BLaER1 treated with 17β-estradiol and CSF1 and Interleukin-3, amounts not matched to agents 10 nM and 100 nM (cell line): ENCODE measurements at regions not wholly inside any gene's neighbourhood (a gene's known extent, or its start where the extent isn't known, plus 50 kb on each side); places are given as distances from the start of the nearest gene placed in this dataset.

Source experiments
- H3K27ac ChIP-seq, 11 experiments: shearing (Covaris generic); formaldehyde crosslinking; 2 replicates each; pipeline ENCODE4 v1.8.1; 2022
- H3K27me3 ChIP-seq, 11 experiments: shearing (Covaris generic); formaldehyde crosslinking; 2 replicates each; pipeline ENCODE4 v1.8.1; 2022
- H3K36me3 ChIP-seq, 11 experiments: shearing (Covaris generic); formaldehyde crosslinking; 2 replicates each; pipeline ENCODE4 v1.8.1; 2022
- H3K4me1 ChIP-seq, 10 experiments: shearing (Covaris generic); formaldehyde crosslinking; 2 replicates each; pipeline ENCODE4 v1.8.1; 2022
- H3K4me2 ChIP-seq, 11 experiments: shearing (Covaris generic); formaldehyde crosslinking; 2 replicates each; pipeline ENCODE4 v1.8.1; 2022
- H3K4me3 ChIP-seq, 10 experiments: shearing (Covaris generic); formaldehyde crosslinking; 2 replicates each; pipeline ENCODE4 v1.8.1; 2022
- H3K9ac ChIP-seq, 11 experiments: shearing (Covaris generic); formaldehyde crosslinking; 2 replicates each; pipeline ENCODE4 v1.8.1; 2022
- H3K9me3 ChIP-seq, 11 experiments: shearing (Covaris generic); formaldehyde crosslinking; replicated peaks in 1 of 11; 2 replicates each; pipeline ENCODE4 v1.8.1; 2022
- H4K20me1 ChIP-seq, 11 experiments: shearing (Covaris generic); formaldehyde crosslinking; 2 replicates each; pipeline ENCODE4 v1.8.1; 2022
- Cebpa-rat ChIP-seq, 11 experiments: shearing (Covaris generic); IDR thresholded peaks; 2 replicates each; pipeline ENCODE4 v1.8.1; 2022

- Histone ChIP-seq H3K4me1 (peaks cover 44 to 60% (median 48%) of the 10 kb centered on the region in 10 experiments), H3K36me3 (no peaks in the 10 kb centered on the region), H3K9me3 (no peaks in the 10 kb centered on the region), H3K27me3 (peaks cover 0 to 9% (median 0%) of the 10 kb centered on the region in 11 experiments; a peak in 4 of 22 replicates), H3K9ac (peak overlapping the region in 10 of 11 experiments; percentile 22 to 77 (median 64); a peak in 18 of 22 replicates), H3K4me2 (peak overlapping the region; percentile 84 to 96 (median 93)), H4K20me1 (no peaks in the 10 kb centered on the region), H3K4me3 (peak overlapping the region in 6 of 10 experiments; percentile 24 to 33 (median 30); a peak in 7 of 20 replicates), H3K27ac (peak overlapping the region in 10 of 11 experiments; percentile 36 to 85 (median 76); a peak in 19 of 22 replicates)
- TF ChIP-seq Cebpa-rat (IDR thresholded peaks at IDR 0.05): no peak
These were observed 191.4 kb downstream of the MTRR start for GRCh38 chr5:8060235-8060952.

- Histone ChIP-seq H3K4me2 (peak overlapping the region; percentile 84 to 96 (median 93)), H3K27me3 (peaks cover 0 to 9% (median 0%) of the 10 kb centered on the region in 11 experiments; a peak in 4 of 22 replicates), H3K4me3 (peak overlapping the region in 6 of 10 experiments; percentile 24 to 33 (median 30); a peak in 7 of 20 replicates)
These were observed 192.0 kb downstream of the MTRR start for GRCh38 chr5:8060953-8061429.

GRCh38 chr5:8062521-8062920, 193.6 kb downstream of the MTRR start:
- no peaks in the 10 kb centered on the region for H3K36me3 ChIP-seq
- TF ChIP-seq Cebpa-rat (IDR thresholded peaks at IDR 0.05): no peak
- H3K27ac ChIP-seq: no peak overlapping the region; a peak in 1 of 22 replicates
- no peaks in the 10 kb centered on the region for H4K20me1 ChIP-seq
- H3K27me3 ChIP-seq: peaks cover 0 to 9% (median 0%) of the 10 kb centered on the region in 11 experiments; a peak in 4 of 22 replicates
- H3K4me2 ChIP-seq: peak overlapping the region in 3 of 11 experiments; percentile 4 to 94 (median 93); a peak in 2 of 22 replicates
- H3K9ac ChIP-seq: no peak overlapping the region
- peaks cover 48 to 58% (median 50%) of the 10 kb centered on the region in 10 experiments for H3K4me1 ChIP-seq
- no peak overlapping the region for H3K4me3 ChIP-seq
- H3K9me3 ChIP-seq: peaks cover 0 to 5% (median 0%) of the 10 kb centered on the region in 11 experiments; a peak in 1 of 22 replicates

More at GRCh38 chr5:8060953-8061429, 192.0 kb downstream of the MTRR start:
- no peaks in the 10 kb centered on the region for H3K9me3 ChIP-seq
- no peaks in the 10 kb centered on the region for H4K20me1 ChIP-seq
- peak overlapping the region in 10 of 11 experiments; percentile 22 to 77 (median 64); a peak in 18 of 22 replicates for H3K9ac ChIP-seq
- H3K36me3 ChIP-seq: no peaks in the 10 kb centered on the region
- peak overlapping the region in 10 of 11 experiments; percentile 36 to 85 (median 76); a peak in 19 of 22 replicates for H3K27ac ChIP-seq
- peak in 5 of 11 experiments; percentile 51 to 81 (median 57); a peak in 9 of 22 replicates for TF ChIP-seq Cebpa-rat (IDR thresholded peaks at IDR 0.05)
- H3K4me1 ChIP-seq: peaks cover 44 to 60% (median 48%) of the 10 kb centered on the region in 10 experiments

- H4K20me1 ChIP-seq: no peaks in the 10 kb centered on the region
- H3K4me1 ChIP-seq: peaks cover 13 to 37% (median 28%) of the 10 kb centered on the region in 10 experiments
- no peaks in the 10 kb centered on the region for H3K27me3 ChIP-seq
- peak overlapping the region in 8 of 11 experiments; percentile 21 to 76 (median 56); a peak in 14 of 22 replicates for H3K27ac ChIP-seq
- peak overlapping the region; percentile 53 to 84 (median 73) for H3K4me2 ChIP-seq
- peak overlapping the region in 6 of 11 experiments; percentile 0 to 33 (median 26); a peak in 5 of 22 replicates for H3K9ac ChIP-seq
- TF ChIP-seq Cebpa-rat (IDR thresholded peaks at IDR 0.05): no peak
- H3K9me3 ChIP-seq: peaks cover 0 to 6% (median 0%) of the 10 kb centered on the region in 11 experiments; a peak in 2 of 22 replicates
- H3K4me3 ChIP-seq: no peak overlapping the region; a peak in 1 of 20 replicates
- no peaks in the 10 kb centered on the region for H3K36me3 ChIP-seq
These were observed 199.1 kb downstream of the MTRR start for GRCh38 chr5:8068078-8068477.

GRCh38 chr5:8070138-8070537, 201.2 kb downstream of the MTRR start:
- Histone ChIP-seq H4K20me1 (no peaks in the 10 kb centered on the region), H3K27ac (no peak overlapping the region), H3K9me3 (peaks cover 0 to 6% (median 0%) of the 10 kb centered on the region in 11 experiments; a peak in 2 of 22 replicates), H3K27me3 (no peaks in the 10 kb centered on the region), H3K4me3 (no peak overlapping the region), H3K4me1 (peaks cover 13 to 37% (median 28%) of the 10 kb centered on the region in 10 experiments), H3K9ac (no peak overlapping the region), H3K36me3 (no peaks in the 10 kb centered on the region), H3K4me2 (peak overlapping the region in 6 of 11 experiments; percentile 40 to 79 (median 50); a peak in 6 of 22 replicates)
- no peak for TF ChIP-seq Cebpa-rat (IDR thresholded peaks at IDR 0.05)

- Histone ChIP-seq H3K27ac (no peak overlapping the region), H3K4me2 (no peak overlapping the region), H3K4me3 (no peak overlapping the region), H4K20me1 (no peaks in the 10 kb centered on the region), H3K36me3 (no peaks in the 10 kb centered on the region), H3K27me3 (no peaks in the 10 kb centered on the region), H3K9me3 (peaks cover 0 to 3% (median 0%) of the 10 kb centered on the region in 11 experiments; a peak in 1 of 22 replicates), H3K4me1 (no peaks in the 10 kb centered on the region), H3K9ac (no peak overlapping the region)
- TF ChIP-seq Cebpa-rat (IDR thresholded peaks at IDR 0.05): no peak
These were observed 210.1 kb downstream of the MTRR start for GRCh38 chr5:8079056-8079455.

- H3K4me1 ChIP-seq: no peaks in the 10 kb centered on the region
- no peak overlapping the region for H3K27ac ChIP-seq
- H3K4me2 ChIP-seq: no peak overlapping the region
- H3K27me3 ChIP-seq: no peaks in the 10 kb centered on the region
- H3K4me3 ChIP-seq: no peak overlapping the region
- H3K36me3 ChIP-seq: no peaks in the 10 kb centered on the region
- peaks cover 0 to 3% (median 0%) of the 10 kb centered on the region in 11 experiments; a peak in 1 of 22 replicates for H3K9me3 ChIP-seq
- H4K20me1 ChIP-seq: no peaks in the 10 kb centered on the region
- no peak overlapping the region for H3K9ac ChIP-seq
- no peak for TF ChIP-seq Cebpa-rat (IDR thresholded peaks at IDR 0.05)
These were observed 212.2 kb downstream of the MTRR start for GRCh38 chr5:8081179-8081578.

- peaks cover 0 to 34% (median 4%) of the 10 kb centered on the region in 11 experiments; a peak in 6 of 22 replicates for H3K9me3 ChIP-seq
- H3K4me3 ChIP-seq: no peak overlapping the region
- H3K4me2 ChIP-seq: peak overlapping the region in 4 of 11 experiments; percentile 0 to 21 (median 6); a peak in 4 of 22 replicates
- H3K27ac ChIP-seq: no peak overlapping the region
- no peak overlapping the region for H3K9ac ChIP-seq
- no peaks in the 10 kb centered on the region for H4K20me1 ChIP-seq
- H3K36me3 ChIP-seq: no peaks in the 10 kb centered on the region
- no peaks in the 10 kb centered on the region for H3K27me3 ChIP-seq
- no peak for TF ChIP-seq Cebpa-rat (IDR thresholded peaks at IDR 0.05)
- H3K4me1 ChIP-seq: peaks cover 0 to 12% (median 2%) of the 10 kb centered on the region in 10 experiments; a peak in 8 of 20 replicates
These were observed 224.7 kb downstream of the MTRR start for GRCh38 chr5:8093669-8094068.

- Histone ChIP-seq H3K4me2 (peak overlapping the region in 5 of 11 experiments; percentile 0 to 22 (median 8); a peak in 4 of 22 replicates), H3K27ac (no peak overlapping the region)
- no peak for TF ChIP-seq Cebpa-rat (IDR thresholded peaks at IDR 0.05)
These were observed 225.4 kb downstream of the MTRR start for GRCh38 chr5:8094304-8094703.

More at GRCh38 chr5:8094304-8094703, 225.4 kb downstream of the MTRR start:
- peaks cover 0 to 34% (median 4%) of the 10 kb centered on the region in 11 experiments; a peak in 6 of 22 replicates for H3K9me3 ChIP-seq
- H3K36me3 ChIP-seq: no peaks in the 10 kb centered on the region
- peaks cover 0 to 12% (median 2%) of the 10 kb centered on the region in 10 experiments; a peak in 8 of 20 replicates for H3K4me1 ChIP-seq
- H3K4me3 ChIP-seq: no peak overlapping the region
- H3K27me3 ChIP-seq: no peaks in the 10 kb centered on the region
- H4K20me1 ChIP-seq: no peaks in the 10 kb centered on the region
- no peak overlapping the region for H3K9ac ChIP-seq
